HuH-7 (cell line): ENCODE measurements at regions not wholly inside any gene's neighbourhood (a gene's known extent, or its start where the extent isn't known, plus 50 kb on each side); places are given as distances from the start of the nearest gene placed in this dataset.
"Not testable (repeated sequence)": the region's sequence is repeated elsewhere in the genome, so short reads cannot be mapped to it uniquely, and the experiment has no call there.

Experiments
- DNase-seq: peaks from one replicate; pipeline ENCODE4 v3.0.0; 2011; ENCODE audit warnings: low spot score

DNA sequence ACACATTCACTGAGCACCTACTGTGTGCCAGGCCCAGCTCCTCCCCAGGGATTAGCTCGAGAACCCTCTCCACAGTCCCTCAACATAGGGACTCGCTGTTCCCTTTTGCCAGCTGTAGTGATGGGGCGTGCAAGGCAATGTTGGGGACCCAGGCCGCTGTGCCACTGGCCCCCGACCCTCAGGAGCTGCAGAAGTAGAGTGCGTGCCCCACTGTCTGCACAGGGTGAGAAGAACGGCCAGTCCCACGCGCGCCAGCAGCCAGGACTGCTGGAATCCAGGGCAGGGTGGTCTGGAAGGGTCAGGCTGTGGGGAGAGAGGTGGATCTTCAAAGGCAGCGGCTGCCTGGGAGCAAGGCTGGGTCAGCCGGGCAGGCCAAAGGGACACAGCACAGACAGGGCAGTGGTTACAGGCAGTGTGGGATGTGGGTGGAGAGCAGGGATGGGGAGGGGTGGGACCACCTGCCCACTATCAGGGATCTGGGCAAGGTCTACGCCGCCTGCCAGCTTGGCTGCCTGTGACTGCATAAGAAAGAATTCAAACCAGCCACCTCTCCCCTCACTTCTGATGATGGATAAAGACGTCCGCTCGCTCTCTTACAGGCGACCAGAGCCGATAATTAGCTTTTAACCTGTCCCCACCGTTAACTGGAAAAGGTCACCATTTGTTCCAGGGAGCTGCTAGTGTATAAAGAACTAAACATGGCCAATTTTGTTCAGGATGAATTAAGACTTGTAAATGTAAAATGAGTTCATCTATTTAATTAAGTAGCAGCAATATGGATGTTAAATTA is 86.7 kb upstream of the GSE1 start:
- no peak for DNase-seq

DNA sequence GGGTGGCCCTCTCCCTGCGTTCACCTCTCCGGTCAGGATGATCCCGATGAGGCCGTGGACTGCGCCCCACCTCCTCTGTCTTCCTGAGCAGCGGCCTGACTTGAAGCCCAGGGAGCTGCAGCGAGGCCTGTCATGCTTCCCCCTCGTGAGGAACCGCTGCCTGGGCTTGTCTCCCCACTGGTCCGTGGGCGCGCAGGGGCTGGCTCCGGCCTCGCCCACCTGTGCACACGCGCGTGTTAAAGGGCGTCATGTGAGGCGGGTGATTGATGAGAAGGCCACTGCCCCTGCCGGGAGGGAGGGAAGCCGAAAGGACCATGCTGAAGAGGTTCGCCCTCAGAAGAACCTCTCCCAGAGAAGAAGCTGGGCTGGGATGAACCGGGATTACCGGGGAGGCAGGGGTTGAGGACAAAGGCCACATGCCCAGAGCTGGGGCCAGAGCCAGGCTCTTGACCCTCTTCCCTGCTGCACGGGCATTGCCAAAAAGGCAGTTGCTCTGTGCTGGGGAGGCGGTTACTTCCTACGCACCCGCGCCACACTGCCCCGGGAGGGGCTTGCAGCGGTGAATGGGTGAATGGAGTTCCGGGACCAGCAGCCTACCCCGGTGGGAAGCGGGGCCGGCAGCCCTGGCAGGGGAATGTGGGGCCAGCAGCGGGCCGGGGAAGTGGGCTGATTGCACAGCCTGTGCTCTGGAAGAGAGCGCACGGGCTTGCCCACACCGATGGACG is 85.9 kb upstream of the GSE1 start:
- DNase-seq = no peak

DNA sequence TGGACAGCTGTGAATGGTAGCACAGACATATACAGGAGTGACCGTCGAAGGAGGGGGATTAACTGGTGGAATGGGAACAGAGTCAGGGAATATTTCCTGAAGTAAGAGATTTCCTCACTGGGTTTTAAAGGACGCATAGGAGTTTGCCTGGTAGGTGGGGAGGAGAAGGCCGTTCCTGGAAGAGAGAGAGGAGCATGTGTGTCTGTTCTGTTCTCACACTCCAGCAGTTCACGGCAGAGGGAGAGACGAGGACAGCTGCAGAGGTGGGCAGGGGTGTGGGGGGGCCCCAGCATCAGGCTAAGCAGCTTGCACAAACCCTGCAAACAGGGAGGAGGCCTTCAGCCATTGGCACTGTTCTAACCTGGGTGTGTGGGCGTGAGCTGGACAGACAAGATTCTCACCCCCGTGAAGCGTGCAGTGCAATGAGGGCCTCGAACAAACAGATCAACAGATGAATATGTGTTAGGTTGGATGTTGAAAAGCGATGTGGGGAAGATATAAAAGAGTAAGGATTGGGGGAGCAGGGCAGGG is 85.3 kb upstream of the GSE1 start:
- DNase-seq = no peak

DNA sequence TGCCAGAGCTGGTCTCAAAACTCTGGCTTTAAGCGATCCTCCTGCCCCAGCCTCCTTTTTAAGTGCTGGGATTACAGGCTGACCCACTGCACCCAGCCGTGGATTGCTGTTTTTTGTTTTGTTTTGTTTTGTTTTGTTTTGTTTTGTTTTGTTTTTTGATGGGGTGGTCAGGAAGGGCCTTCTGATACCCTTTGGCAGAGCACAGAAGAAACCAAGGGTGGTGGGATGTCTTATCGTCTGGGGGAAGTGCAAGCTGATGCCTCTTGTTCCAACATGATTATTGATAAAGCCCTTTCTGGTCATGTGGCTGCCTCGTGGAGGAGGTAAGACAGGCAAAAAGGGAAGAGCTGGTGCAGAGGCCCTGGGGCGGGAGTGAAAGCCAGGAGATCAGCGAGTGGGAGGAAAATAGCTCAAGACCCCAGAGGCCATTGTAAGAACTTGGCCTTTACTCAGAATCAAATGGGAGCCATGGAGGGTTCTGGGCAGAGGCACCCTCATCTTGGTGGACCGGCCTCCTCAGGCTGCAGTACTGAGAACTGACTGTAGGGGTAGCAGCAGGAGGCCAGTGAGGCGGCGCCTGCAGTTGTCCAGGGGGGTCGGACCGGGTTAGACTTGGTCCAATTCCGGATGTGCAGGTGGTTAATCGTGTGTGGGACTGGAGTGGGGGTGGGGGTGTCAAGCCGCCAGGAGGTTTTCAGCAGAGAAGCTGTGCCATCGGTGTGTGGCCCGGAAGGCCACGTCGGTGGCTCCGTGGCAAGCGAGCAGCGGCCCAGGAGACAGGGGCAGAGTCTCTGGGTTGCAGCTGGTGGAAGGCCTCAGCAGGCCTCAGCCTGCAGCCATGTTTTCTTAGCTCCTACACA is 84.4 kb upstream of the GSE1 start:
- DNase-seq = peak; percentile 82

DNA sequence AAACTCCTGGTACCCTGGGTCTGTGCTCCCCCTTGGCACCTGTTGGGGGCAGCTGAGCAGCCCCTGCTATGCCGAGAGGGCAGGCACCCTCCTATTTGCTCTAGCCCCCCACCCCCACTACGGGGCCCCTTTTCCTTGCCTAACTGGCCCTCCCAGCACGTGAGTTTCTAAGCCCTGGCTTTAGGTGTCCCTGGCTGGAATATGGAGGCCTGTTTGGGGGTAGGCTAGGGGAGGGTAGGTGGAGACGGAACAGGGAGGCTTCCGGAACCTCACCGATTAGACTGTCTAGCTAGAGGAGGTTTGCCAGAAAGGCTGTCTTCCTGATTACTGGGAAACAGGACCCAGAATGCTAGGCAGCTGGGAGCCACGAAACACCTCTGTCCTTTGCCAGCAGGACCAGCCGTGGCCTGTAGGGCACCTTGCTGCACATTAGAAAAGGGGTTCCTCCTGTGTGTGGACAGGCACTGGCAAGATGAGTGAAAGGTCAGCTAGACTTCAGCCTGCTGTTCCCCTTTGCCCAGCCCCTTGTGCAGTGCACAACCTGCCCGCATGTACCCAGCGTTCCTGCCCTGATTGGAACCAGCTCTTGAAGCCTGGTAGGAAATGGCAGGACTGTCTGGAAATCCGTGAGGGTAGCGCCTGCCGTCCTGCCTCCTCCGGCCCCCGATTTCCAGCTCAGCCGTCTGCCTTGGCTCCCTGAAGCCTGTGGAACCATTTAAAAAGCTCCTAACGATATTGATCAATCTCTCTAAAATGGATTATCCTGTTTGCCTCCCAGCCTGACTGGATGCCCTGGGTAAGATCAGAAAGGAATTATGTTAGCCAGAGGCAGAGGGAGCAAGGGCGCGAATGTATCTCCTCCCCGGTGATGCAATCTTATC is 83.4 kb upstream of the GSE1 start:
- no peak for DNase-seq

DNA sequence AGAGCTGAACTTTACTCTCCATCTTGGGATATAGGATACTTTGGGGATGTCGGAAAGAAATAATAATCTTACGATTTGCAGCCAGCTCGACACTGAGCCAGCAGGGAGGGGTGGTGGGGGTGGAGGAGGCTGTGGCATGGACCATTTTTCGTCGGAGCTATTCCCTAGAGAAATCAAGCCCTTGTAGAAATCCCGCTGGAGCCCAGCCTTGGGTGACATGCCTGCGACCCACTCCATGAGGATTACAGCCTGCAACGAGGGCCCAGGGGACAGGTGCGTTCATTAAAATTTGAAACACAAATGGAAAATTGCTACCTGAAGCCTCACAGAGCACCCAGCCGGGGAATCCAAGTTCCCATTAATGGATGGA is 82.8 kb upstream of the GSE1 start:
- no peak for DNase-seq

DNA sequence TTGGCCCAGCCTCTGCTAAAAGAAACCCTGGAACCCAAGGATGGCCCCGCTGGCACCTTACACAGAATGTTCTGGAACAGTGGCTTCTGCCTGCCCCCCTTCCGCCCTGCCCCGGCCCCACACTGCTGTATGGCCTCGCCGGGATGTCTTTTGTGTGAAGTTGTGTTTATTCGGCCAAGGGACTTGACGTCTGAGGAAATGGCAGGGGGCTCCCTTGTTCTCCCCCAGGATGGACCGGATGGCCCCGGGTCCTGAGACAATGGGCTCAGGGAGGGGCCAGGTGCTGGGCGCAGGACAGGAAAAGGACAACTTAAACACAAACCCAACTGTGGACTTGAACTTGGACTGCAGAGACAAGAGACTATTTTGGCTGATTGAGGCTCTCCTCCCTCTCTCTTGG is 81.6 kb upstream of the GSE1 start:
- no peak for DNase-seq

DNA sequence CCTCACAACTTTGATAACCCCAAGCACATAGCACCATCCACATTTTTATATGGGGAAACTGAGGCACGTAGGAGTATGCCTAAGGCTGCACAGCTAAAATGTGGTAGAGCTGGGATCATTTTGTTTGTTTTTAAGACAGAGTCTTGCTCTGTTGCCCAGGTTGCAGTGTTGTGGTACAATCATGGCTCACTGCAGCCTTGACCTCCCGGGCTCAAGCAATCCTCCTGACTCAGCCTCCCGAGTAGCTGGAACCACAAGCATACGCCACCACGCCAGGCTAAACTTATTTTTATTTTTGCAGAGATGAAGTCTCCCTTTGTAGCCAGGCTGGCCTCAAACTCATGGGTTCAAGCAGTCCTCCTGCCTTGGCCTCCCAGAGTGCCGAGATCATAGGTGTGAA is 81.0 kb upstream of the GSE1 start:
- DNase-seq = no peak

DNA sequence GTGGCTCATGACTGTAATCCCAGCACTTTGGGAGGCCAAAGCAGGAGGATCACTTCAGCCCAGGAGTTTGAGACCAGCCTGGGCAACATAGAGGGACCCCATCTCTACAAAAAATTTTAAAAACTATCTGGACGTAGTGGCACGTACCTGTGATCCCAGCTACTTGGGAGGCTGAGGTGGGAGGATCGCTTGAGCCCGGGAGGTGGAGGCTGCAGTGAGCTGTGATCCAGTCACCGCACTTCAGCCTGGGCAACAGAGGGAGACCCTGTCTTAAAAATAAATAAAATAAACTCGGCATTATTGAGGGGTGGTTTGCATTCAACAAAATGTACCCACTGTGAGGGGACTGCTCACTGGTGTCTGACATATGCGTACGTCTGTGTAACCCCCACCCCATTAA is 79.5 kb upstream of the GSE1 start:
- not testable (repeated sequence) for DNase-seq

DNA sequence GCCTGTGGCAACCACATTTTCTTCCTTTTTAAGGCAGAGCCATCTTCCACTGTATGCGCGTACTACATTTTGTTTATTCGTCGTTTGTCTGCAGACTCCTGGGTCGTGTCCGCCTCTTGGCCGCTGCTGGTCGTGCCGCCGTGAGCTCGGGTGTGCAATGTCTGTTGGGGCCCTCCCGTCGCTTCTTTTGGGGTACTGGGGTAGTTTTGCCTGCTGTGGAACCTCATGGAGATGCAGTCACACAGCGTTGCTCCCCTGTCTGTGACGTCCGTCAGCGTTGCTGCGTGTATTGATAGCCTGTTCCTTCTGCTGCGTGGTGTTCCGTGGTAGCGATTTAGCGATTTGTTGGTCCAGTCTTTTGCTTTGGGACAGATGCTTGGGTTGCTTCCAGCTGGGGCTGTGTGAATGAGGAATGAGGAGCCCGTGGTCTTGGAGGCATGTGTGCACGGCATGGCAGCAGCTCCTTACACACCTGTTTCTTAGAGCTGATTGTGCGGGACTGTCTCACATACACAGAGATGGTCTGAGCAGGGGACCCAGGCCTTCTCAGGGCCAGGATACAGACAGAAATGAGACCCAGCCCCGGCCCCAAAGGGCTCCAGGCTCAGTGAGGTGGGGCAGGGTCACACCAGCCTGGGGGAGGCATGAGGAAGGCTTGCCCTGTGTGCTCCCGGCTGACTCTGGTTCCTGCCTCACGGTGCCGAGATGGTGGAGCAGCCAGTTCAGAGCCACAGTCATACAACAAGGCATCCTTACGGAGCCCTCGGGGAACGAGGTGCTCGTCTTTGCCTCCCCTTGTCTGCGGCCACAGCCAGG is 78.4 kb upstream of the GSE1 start:
- no peak for DNase-seq

DNA sequence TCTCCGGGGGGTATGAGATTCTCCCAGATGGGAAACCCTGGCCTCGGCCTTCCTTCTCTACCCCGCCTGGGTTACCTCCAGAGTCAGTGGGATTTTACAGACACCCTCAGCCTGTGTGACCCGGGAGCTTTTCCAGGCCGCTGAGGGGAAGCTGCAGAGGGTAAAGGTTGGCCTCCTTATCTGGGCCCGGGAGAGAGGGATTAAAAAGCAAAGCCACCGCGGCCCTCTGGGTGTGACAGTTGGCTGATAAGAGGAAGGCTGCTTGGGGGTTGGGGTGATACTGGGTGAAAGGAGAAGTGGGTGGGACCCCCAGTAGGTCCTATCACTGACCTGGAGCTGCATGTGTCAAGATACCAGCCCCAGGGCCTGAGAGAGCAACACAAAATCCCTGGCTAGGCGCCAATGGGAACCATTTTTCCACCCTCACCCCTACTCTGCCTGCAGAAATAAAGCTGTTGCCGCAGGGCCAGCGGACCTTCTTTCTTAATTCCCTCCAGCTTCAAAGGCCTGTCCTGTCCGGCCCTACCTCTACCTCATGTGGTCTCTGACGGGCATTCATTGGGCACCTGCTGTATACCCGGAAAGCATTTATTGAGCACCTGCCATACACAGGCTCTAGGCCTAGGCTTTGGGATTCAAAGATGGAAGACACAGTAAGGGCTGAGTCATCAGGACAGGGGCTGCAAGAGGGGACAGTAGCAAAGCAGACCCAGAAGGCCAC is 77.6 kb upstream of the GSE1 start:
- peak; percentile 98 for DNase-seq

DNA sequence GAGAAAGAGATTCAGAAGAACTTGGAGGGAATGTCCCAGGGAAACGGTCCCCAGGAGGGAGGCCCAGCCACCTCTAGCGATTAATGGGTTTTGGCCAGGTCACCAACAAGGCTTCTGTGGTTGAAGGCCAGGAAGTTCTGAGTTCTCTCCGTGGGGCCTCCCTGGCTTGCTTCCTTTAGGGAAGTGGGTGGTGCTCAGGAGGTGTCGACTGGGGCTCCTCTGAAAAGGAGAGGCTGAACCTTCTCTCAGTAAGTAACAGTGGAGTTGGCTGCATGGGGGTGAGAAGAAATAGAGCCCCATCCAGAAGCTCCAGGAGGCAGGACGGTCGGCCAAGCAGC is 77.1 kb upstream of the GSE1 start:
- DNase-seq = no peak

DNA sequence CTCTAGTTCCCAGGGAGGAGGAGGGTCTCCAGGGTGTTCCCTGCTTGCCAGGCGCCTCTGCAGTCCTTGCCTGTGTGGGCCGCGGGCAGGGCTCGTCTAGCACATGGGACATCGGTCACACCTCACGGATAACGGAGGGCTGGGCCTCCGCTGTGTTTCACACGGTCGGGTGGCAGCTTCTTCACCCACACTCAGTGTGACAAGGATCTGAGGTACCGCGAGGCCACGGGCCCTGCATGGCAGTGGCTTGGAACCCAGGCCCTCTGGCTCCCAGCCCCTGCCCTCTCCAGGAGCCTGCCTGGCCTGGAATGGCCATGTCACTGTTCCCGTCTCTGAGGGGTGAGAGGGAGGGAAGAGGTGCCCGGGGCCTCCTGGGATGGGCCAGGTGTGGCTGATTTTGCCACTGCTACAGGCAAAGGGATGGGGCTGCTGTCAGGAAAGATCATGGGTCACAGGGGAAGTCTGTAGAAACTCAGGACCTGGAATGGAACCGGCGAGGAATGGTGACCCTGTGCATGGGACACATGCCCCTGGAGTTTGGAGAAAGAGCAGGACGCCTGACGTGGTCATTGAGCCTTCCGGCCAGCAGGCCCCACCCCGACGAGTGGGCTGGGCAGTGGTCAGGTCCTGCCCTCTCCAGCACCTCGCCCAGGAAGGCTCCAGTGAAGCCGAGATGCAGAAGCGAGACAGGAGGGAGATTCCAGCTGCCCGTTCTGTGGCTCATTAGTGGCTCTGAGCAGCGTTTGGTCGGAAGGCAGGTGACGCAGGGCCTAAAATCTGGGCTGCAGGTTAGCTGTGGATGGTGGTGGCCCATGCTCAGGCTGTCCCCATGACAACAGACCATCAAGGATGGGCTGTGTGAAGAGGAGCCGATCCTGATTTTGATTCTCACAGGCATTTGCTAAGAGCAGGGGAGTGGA is 76.5 kb upstream of the GSE1 start:
- DNase-seq = no peak

DNA sequence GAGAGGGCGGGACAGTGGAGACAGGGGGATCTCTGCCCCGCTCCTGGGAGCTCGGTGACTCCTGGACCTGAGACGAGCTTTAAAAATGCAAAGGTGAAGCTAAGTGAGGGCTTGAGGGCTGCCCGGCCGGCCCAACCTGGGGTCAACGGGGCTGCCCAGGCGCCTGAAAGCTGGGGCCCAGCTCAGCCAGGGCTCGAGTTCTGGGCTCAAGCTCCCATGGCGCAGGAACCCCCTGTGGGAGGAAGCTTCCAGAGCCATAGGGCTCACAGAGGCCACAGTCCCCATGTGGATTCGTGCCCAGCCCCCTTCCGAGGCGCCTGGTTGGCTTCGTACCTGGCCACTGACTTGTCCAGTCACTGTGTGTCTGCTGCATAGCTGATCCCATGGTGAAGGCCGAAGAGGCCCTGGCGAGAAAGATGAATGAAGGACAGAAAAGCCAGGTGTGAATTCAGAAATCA is 75.8 kb upstream of the GSE1 start:
- no peak for DNase-seq

DNA sequence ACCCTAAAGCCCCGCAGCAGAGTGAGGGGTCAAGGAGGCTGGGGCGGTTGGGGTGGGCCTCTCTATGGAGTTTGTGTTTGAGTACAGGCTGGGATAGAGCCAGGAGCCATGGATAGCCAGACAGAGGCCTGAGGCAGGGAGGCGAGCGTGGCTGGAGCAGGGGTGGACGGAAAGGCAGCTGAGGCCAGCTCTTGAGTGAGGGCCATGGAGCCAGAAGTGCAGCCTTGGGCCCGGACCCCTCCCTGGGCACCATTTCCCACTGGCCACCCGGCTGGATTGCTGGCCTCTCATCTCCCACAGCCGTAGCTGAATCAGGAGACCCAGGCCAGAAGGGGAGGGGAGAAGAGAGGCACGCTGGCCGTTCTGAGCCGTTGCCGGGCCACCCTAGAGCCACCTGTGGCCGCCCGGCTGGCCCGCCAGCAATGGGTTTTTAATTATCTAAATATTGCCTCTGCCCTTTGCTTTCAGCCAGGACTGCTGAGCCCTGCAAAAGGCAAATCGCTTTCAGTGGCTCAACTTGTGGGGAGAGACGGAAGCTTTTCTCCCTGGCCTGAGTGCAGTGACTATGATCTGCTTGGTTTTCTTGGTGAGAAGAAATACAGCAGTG is 75.2 kb upstream of the GSE1 start:
- no peak for DNase-seq

DNA sequence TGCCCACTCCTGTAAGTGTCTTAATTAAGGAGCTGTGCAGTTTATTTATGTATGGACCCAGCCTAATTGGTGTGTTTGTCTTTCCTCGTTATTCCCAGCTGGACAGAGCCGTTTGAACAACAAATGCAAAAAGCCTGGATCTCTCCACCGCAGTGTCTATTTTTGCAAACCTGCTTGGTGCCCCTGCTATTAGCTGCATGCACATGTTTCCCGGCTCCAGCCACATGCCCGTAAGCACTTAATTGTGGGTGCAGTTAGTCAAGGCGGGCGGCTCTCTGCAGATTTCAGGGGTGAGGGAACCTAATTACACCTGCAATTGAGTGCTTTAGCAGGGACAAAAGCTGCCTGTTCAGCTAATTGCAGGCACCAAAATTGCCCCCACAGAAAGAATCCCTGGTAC is 74.0 kb upstream of the GSE1 start:
- no peak for DNase-seq

DNA sequence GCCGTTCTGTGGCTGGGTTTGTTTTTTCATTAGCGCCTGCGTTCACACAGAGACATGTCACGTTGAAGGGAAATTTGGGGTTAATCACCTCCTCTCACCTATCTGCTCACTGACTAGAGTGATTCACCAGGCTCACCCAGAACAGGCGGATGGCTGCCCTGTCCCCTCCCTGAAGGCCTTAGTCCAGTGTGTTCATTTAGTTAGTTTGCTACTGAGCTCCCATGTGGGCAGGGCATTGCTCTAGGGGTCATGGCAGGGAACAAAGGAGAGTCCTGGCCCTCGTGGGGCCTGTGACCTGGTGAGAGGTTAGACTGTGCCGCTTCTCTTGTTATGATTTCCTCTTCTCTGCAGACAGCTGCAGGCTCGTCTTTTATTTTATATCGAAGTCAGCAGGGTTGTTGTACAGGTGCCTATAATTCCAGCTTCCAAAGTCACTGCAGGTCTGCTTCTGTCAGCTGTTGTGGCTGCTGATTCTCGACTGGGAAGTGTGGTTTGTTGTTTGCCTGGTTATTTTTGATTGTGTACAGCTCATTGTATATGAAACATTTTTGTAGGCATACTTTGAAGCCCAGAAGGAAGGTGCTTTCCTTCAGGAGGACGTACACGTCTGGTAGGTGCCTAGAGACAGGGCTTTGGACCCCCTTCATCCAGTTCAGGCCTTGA is 73.4 kb upstream of the GSE1 start:
- no peak for DNase-seq

DNA sequence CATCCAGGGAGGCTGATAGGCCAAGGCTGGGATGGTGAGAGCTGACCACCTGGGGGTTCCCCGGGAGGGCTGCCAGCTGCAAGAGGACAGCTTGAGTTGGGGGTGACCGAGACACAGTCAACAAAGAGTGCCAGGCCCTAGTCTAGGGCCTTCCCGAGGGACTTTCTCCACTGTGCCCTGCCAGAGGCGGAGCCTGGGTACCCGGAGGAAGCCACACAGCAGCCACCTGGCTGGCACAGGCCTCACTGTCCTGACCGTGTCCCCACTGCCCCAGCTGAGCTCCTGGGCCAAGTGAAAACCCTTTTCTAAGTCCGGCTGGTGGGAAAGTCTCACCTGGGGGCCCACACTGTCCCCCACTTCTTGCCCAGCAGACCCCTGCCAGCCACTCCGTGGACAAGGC is 71.9 kb upstream of the GSE1 start:
- no peak for DNase-seq
